Transverse colon (tissue), 3 donors: ENCODE measurements at regions not wholly inside any gene's neighbourhood (a gene's known extent, or its start where the extent isn't known, plus 50 kb on each side); places are given as distances from the start of the nearest gene placed in this dataset.

ENCODE experiments used
- CTCF ChIP-seq, 5 experiments: fragments of 200-600 bp in 3 of 5; fragments of 450-650 bp in 2 of 5; sonication (generic) in 3 of 5; IDR thresholded peaks; 1 replicate in 2 of 5; 2 replicates in 3 of 5; pipeline ENCODE4 v1.5.1; 2016 to 2017; ENCODE audit warnings: antibody characterized with exemption in 5 of 5, inconsistent platforms in 3 of 5, mild to moderate bottlenecking in 2 of 5, moderate library complexity in 1 of 5
- EP300 ChIP-seq: sonication (generic); formaldehyde crosslinking; IDR thresholded peaks from one replicate; pipeline ENCODE4 v1.6.1; 2017; ENCODE audit warnings: antibody characterized with exemption, low read depth
- POLR2A ChIP-seq: fragments of 450-650 bp; IDR thresholded peaks from one replicate; pipeline ENCODE4 v1.6.1; 2016; ENCODE audit warnings: antibody characterized with exemption, mild to moderate bottlenecking, moderate library complexity

- TF ChIP-seq CTCF (IDR thresholded peaks at IDR 0.05) (no peak), POLR2A (no peak), EP300 (no peak)
Observed at GRCh38 chr3:170701696-170702678, 116.1 kb upstream of the SLC7A14 start.
